Smooth muscle cell (in vitro differentiated cells): ENCODE measurements at regions not wholly inside any gene's neighbourhood (a gene's known extent, or its start where the extent isn't known, plus 50 kb on each side); places are given as distances from the start of the nearest gene placed in this dataset.

Experiments
- DNase-seq: peaks from one replicate; lab custom pipeline; 2025; ENCODE audit not compliant: unreplicated experiment; lab: John Stamatoyannopoulos, UW
- H2AFZ ChIP-seq: fragments of 200-600 bp; sonication (generic); 2 replicates; pipeline ENCODE4 v1.6.0; 2016; ENCODE audit warnings: antibody characterized with exemption, low read depth, mild to moderate bottlenecking
- H3F3A ChIP-seq: fragments of 200-600 bp; sonication (generic); 2 replicates; pipeline ENCODE4 v1.6.0; 2017; ENCODE audit warnings: antibody characterized with exemption, low read depth
- H3K27ac ChIP-seq: fragments of 200-600 bp; sonication (generic); 2 replicates; pipeline ENCODE4 v1.5.1; 2016; ENCODE audit warnings: low read depth, mild to moderate bottlenecking
- H3K27me3 ChIP-seq: fragments of 200-600 bp; sonication (generic); 2 replicates; pipeline ENCODE4 v1.6.1; 2016; ENCODE audit warnings: low read depth, mild to moderate bottlenecking
- H3K36me3 ChIP-seq: fragments of 200-600 bp; sonication (generic); 2 replicates; pipeline ENCODE4 v1.5.1; 2016; ENCODE audit warnings: low read depth
- H3K4me1 ChIP-seq: fragments of 200-600 bp; sonication (generic); 2 replicates; pipeline ENCODE4 v1.5.1; 2016; ENCODE audit warnings: low read depth
- H3K4me2 ChIP-seq: fragments of 200-600 bp; sonication (generic); 2 replicates; pipeline ENCODE4 v1.6.0; 2016; ENCODE audit warnings: mild to moderate bottlenecking
- H3K4me3 ChIP-seq: fragments of 200-600 bp; sonication (generic); 2 replicates; pipeline ENCODE4 v1.5.1; 2016; ENCODE audit warnings: mild to moderate bottlenecking
- H3K79me2 ChIP-seq: fragments of 200-600 bp; sonication (generic); 2 replicates; pipeline ENCODE4 v1.6.0; 2016; ENCODE audit warnings: low read depth, mild to moderate bottlenecking
- H3K9ac ChIP-seq: fragments of 200-600 bp; sonication (generic); 2 replicates; pipeline ENCODE4 v1.6.0; 2016; ENCODE audit warnings: low read depth
- H3K9me3 ChIP-seq: fragments of 200-600 bp; sonication (generic); replicated peaks from 2 replicates; pipeline ENCODE4 v1.5.1; 2016; ENCODE audit warnings: low read depth
- H4K20me1 ChIP-seq: fragments of 200-600 bp; sonication (generic); 2 replicates; pipeline ENCODE4 v1.6.0; 2016; ENCODE audit warnings: low read depth
- CTCF ChIP-seq: fragments of 200-600 bp; sonication (generic); IDR thresholded peaks from 2 replicates; pipeline ENCODE4 v1.5.1; 2017; ENCODE audit warnings: borderline replicate concordance, mild to moderate bottlenecking, antibody characterized with exemption; ENCODE audit not compliant: insufficient read depth, poor library complexity, severe bottlenecking
- WGBS: methylation state at CpG from one replicate; pipeline ENCODE4 v1.1.7; 2016; ENCODE audit warnings: low lambda C conversion rate; 5-methylcytosine and 5-hydroxymethylcytosine counted together

GRCh38 chr6:21781128-21781527 is 187.6 kb downstream of the SOX4 start:
- H3K79me2 ChIP-seq: no peaks in the 10 kb centered on the region
- DNase-seq: no peak
- no peak overlapping the region for H3K9ac ChIP-seq
- H3K9me3 ChIP-seq: no peaks in the 10 kb centered on the region
- no peak for TF ChIP-seq CTCF
- H3F3A ChIP-seq: no peaks in the 10 kb centered on the region
- H3K4me1 ChIP-seq: peaks cover 14% of the 10 kb centered on the region
- H4K20me1 ChIP-seq: no peaks in the 10 kb centered on the region
- no peak overlapping the region for H3K4me3 ChIP-seq
- 70% methylated on average over 3 of the region's 3 CpGs for WGBS
- no peak overlapping the region for H2AFZ ChIP-seq
- no peak overlapping the region for H3K4me2 ChIP-seq
- H3K27ac ChIP-seq: no peak overlapping the region
- H3K36me3 ChIP-seq: no peaks in the 10 kb centered on the region
- H3K27me3 ChIP-seq: no peaks in the 10 kb centered on the region

GRCh38 chr6:21785164-21785563 is 191.6 kb downstream of the SOX4 start:
- Histone ChIP-seq H3K9ac (no peak overlapping the region), H4K20me1 (no peaks in the 10 kb centered on the region), H3F3A (no peaks in the 10 kb centered on the region), H3K4me2 (no peak overlapping the region), H3K9me3 (no peaks in the 10 kb centered on the region), H3K79me2 (no peaks in the 10 kb centered on the region), H2AFZ (no peak overlapping the region), H3K27me3 (no peaks in the 10 kb centered on the region), H3K4me1 (peaks cover 14% of the 10 kb centered on the region), H3K4me3 (no peak overlapping the region), H3K36me3 (no peaks in the 10 kb centered on the region), H3K27ac (no peak overlapping the region)
- WGBS: 95% methylated on average over 1 of the region's 1 CpG
- DNase-seq: no peak
- TF ChIP-seq CTCF: no peak

- Histone ChIP-seq H4K20me1 (no peaks in the 10 kb centered on the region), H3K27ac (peak overlapping the region; percentile 54), H3K9me3 (no peaks in the 10 kb centered on the region), H2AFZ (no peak overlapping the region), H3K36me3 (no peaks in the 10 kb centered on the region), H3K4me3 (no peak overlapping the region), H3K4me1 (no peaks in the 10 kb centered on the region), H3K9ac (no peak overlapping the region), H3K79me2 (no peaks in the 10 kb centered on the region), H3F3A (peaks cover 13% of the 10 kb centered on the region), H3K27me3 (no peaks in the 10 kb centered on the region), H3K4me2 (peak overlapping the region; percentile 25)
- no peak for DNase-seq
- 58% methylated on average over 3 of the region's 3 CpGs for WGBS
- no peak for TF ChIP-seq CTCF
Measured at GRCh38 chr6:21791056-21791455, 197.5 kb downstream of the SOX4 start.

- 22% methylated on average over 4 of the region's 4 CpGs for WGBS
- H3K36me3 ChIP-seq: no peaks in the 10 kb centered on the region
- H3K9ac ChIP-seq: no peak overlapping the region
- H4K20me1 ChIP-seq: no peaks in the 10 kb centered on the region
- H3K9me3 ChIP-seq: no peaks in the 10 kb centered on the region
- peak overlapping the region; percentile 54 for H3K27ac ChIP-seq
- no peaks in the 10 kb centered on the region for H3K79me2 ChIP-seq
- no peak for DNase-seq
- H3F3A ChIP-seq: peaks cover 13% of the 10 kb centered on the region
- no peak overlapping the region for H2AFZ ChIP-seq
- no peaks in the 10 kb centered on the region for H3K27me3 ChIP-seq
- no peak overlapping the region for H3K4me3 ChIP-seq
- TF ChIP-seq CTCF: no peak
- peak overlapping the region; percentile 25 for H3K4me2 ChIP-seq
- no peaks in the 10 kb centered on the region for H3K4me1 ChIP-seq
Measured at GRCh38 chr6:21791581-21791980, 198.0 kb downstream of the SOX4 start.
